Body of pancreas (tissue), 4 donors: ENCODE measurements at regions not wholly inside any gene's neighbourhood (a gene's known extent, or its start where the extent isn't known, plus 50 kb on each side); places are given as distances from the start of the nearest gene placed in this dataset.
"Not testable (repeated sequence)": the region's sequence is repeated elsewhere in the genome, so short reads cannot be mapped to it uniquely, and the experiment has no call there.

Source experiments
- CTCF ChIP-seq, 7 experiments: fragments of 450-650 bp in 4 of 7; fragments of 200-600 bp in 3 of 7; sonication (generic) in 3 of 7; IDR thresholded peaks; one replicate each; pipeline ENCODE4 v1.5.1; 2016 to 2019; ENCODE audit warnings: antibody characterized with exemption in 7 of 7
- POLR2A ChIP-seq, 3 donors: fragments of 450-650 bp; IDR thresholded peaks; one replicate each; pipeline ENCODE4 v1.6.1; 2016; ENCODE audit warnings: antibody characterized with exemption in 3 of 3, mild to moderate bottlenecking in 2 of 3

- TF ChIP-seq POLR2A, CTCF (IDR thresholded peaks at IDR 0.05): not testable (repeated sequence)
Observed at GRCh38 chr16:18190179-18190578, 146.4 kb downstream of the NPIPA8 start.
